ENCODE measurements at regions not wholly inside any gene's neighbourhood (a gene's known extent, or its start where the extent isn't known, plus 50 kb on each side); places are given as distances from the start of the nearest gene placed in this dataset.

DNA sequence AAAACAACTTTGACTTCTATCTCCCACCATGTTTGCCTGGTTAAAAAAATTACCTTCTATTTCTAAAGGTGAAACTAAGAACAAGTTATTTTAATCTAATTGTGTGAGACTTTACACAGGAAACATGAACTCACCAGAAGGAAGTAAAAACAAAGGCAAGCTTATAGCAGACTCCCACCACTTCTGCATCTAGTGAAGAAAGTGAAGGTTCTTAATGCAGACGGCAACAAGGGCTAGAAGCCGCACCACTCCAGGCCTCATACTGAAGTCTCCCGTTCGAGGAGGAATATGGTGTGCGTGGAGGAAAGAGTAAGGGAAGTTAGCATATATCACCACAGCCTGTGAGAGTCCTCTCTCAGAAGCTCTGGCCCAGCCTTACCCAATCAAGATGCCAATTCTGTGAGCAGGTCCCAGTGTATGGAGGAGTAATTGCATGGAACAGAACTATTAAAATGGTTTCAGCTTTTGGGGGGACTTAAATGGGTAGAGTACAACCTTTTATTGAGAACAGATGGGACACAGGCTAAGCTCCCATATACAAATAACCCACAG is 958.7 kb downstream of the BCL11A start:
- 56% methylated on average over 5 of the region's 5 CpGs for WGBS
- intact Hi-C loops (cut with DNase I): no loop called here
- H3K9me3 ChIP-seq (ENCODE audit: control insufficient read depth, low read length): no peaks in the 10 kb centered on the region
- no peak overlapping the region for H3K27ac ChIP-seq (ENCODE audit: low read length)
- no peak overlapping the region for H3K4me3 ChIP-seq (ENCODE audit: low read length)
- DNase-seq (no peak), ATAC-seq (no peak)
- H3K27me3 ChIP-seq (ENCODE audit: control insufficient read depth, insufficient read depth): no peaks in the 10 kb centered on the region
- no peaks in the 10 kb centered on the region for H3K4me1 ChIP-seq (ENCODE audit: control insufficient read depth, insufficient read depth, low read length)

DNA sequence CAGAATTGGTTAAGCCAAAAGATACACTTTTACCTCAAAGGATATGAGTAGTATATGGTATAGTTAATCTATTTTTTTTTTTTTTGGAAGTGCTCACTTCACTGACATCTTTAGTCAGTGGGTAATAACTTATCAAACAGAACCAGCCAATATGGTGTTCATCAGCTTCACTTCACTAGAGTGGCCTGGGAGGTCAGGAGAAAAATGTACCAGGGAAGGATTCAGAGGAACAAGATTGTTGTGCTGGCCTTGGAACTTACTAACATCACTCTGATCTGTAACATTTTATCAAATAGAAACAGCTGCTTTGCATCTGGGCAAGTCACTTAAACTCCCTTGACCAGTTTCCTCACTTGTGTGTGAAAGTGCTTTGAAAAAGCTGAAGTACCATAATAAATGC is 962.7 kb downstream of the BCL11A start:
- H3K27me3 ChIP-seq (ENCODE audit: control insufficient read depth, insufficient read depth): no peaks in the 10 kb centered on the region
- intact Hi-C loops (cut with DNase I): no loop called here
- DNase-seq (no peak), ATAC-seq (no peak)
- H3K27ac ChIP-seq (ENCODE audit: low read length): no peak overlapping the region
- H3K4me1 ChIP-seq (ENCODE audit: control insufficient read depth, insufficient read depth, low read length): no peaks in the 10 kb centered on the region
- H3K4me3 ChIP-seq (ENCODE audit: low read length): no peak overlapping the region
- H3K9me3 ChIP-seq (ENCODE audit: control insufficient read depth, low read length): no peaks in the 10 kb centered on the region

DNA sequence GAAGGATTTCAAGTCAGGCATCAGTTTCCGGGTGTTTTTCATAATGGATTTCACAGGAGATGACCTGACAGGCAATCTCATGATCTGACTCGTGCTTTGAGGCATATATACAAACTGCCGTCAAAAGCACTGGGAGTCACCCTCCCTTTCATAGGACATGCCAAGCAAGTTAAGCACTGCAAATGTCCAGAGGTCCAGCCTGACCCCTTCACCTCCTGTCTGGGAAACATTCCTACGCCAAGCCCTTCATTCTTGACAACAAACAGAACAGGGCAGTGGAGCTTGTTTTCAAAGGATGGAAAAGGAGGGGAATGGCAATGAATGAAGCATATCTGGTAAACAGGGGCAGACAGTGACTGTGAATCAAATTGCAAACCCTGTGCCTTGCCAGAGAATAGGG is 963.6 kb downstream of the BCL11A start:
- no peak for DNase-seq
- no peaks in the 10 kb centered on the region for H3K27me3 ChIP-seq (ENCODE audit: control insufficient read depth, insufficient read depth)
- H3K9me3 ChIP-seq (ENCODE audit: control insufficient read depth, low read length): no peaks in the 10 kb centered on the region
- H3K27ac ChIP-seq (ENCODE audit: low read length): no peak overlapping the region
- H3K4me3 ChIP-seq (ENCODE audit: low read length): no peak overlapping the region
- no peak for ATAC-seq
- intact Hi-C loops (cut with DNase I): no loop called here
- no peaks in the 10 kb centered on the region for H3K4me1 ChIP-seq (ENCODE audit: control insufficient read depth, insufficient read depth, low read length)
- 37% methylated on average over 4 of the region's 4 CpGs for WGBS

DNA sequence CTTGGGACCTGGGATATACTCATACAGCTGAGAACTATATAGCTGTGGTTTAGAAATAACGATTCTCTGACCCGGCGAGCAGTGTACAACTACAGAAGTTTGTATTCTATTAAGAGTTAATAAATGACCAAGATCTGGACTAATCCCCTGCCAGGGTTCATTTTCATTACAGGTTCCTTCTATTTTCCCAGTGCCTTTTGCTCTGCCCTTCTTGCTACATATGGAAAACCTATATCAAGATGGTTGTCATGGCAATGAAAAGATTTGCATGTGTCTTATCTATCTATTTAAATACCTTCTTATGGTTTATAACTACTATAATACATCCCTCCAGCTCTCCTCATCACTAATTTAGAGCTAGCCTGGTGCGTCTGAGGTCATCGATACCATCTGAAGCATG is 965.2 kb downstream of the BCL11A start:
- WGBS: 99% methylated on average over 5 of the region's 5 CpGs
- ATAC-seq: no peak

DNA sequence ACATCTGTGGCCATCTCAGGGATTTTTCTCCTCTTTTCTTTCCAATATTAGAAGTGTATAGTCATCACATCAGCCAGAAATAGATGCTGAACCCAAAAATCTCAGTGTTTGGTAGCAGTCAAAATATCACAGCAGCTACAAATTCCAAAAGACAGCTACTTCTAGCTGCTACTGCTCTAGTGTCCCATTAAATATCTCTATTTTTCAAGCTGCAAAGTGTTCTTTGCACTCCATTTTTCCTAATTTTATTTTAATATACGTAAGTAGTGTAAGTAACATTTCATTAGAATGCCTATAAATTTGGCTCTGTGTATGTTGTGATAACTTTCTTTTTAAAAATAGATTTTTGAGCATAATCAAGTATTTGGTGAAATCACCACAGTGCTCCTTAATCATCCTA is 967.3 kb downstream of the BCL11A start:
- 96% methylated on average over 1 of the region's 1 CpG for WGBS
- intact Hi-C loops (cut with DNase I): no loop called here

More for the DNA sequence above, 965.2 kb downstream of the BCL11A start:
- no peaks in the 10 kb centered on the region for H3K4me1 ChIP-seq (ENCODE audit: control insufficient read depth, insufficient read depth, low read length)
- intact Hi-C loops (cut with DNase I): no loop called here
- H3K27ac ChIP-seq (ENCODE audit: low read length): no peak overlapping the region
- no peaks in the 10 kb centered on the region for H3K27me3 ChIP-seq (ENCODE audit: control insufficient read depth, insufficient read depth)
- no peak for DNase-seq
- H3K4me3 ChIP-seq (ENCODE audit: low read length): no peak overlapping the region
- H3K9me3 ChIP-seq (ENCODE audit: control insufficient read depth, low read length): no peaks in the 10 kb centered on the region

DNA sequence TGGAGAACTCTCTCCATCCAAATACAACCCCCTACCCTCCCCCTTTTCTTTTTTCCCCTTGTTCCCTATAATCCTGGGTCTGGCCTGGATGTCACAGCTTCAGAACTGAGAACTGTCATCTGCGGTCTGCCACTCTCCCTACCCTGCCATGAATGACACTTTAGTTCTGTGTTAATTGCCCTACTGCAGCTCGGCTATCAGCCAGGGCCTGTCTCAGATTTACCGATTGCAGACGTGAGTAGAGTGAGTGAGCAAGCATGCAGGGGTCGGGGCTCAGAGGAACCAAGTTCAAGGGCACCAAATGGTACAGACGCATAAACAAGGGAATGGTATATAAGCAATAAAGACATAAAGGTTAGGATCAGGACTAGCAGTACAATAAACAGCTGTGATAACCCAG is 967.8 kb downstream of the BCL11A start:
- Histone ChIP-seq H3K27ac (ENCODE audit: low read length) (no peak overlapping the region), H3K4me1 (ENCODE audit: control insufficient read depth, insufficient read depth, low read length) (no peaks in the 10 kb centered on the region), H3K9me3 (ENCODE audit: control insufficient read depth, low read length) (no peaks in the 10 kb centered on the region), H3K4me3 (ENCODE audit: low read length) (no peak overlapping the region), H3K27me3 (ENCODE audit: control insufficient read depth, insufficient read depth) (no peaks in the 10 kb centered on the region)
- ATAC-seq (no peak), DNase-seq (no peak)
- intact Hi-C loops (cut with DNase I): no loop called here
- 54% methylated on average over 6 of the region's 6 CpGs for WGBS

More for the DNA sequence above, 967.3 kb downstream of the BCL11A start:
- ATAC-seq (no peak), DNase-seq (no peak)
- Histone ChIP-seq H3K27ac (ENCODE audit: low read length) (no peak overlapping the region), H3K9me3 (ENCODE audit: control insufficient read depth, low read length) (no peaks in the 10 kb centered on the region), H3K27me3 (ENCODE audit: control insufficient read depth, insufficient read depth) (no peaks in the 10 kb centered on the region), H3K4me1 (ENCODE audit: control insufficient read depth, insufficient read depth, low read length) (no peaks in the 10 kb centered on the region), H3K4me3 (ENCODE audit: low read length) (no peak overlapping the region)

DNA sequence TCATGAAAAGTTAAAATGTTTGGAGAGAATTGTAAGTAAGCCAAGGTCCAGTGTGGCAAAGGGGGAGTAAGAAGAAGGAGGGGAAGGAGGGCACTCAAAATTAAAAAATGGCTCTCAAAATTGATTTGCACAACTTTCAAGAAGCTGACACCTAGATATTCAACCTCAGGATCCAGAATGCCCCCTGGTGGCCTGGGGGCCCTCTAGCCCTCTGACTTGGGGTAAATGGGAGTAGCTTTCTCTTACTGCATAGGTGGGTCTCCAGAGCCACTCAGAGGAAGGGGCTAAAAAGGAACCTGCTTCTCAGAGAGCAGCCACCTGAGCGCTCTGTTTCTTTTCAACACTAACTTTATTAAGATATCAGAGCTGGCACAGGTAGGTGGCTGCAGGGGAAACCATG is 968.5 kb downstream of the BCL11A start:
- ATAC-seq (no peak), DNase-seq (no peak)
- H3K4me1 ChIP-seq (ENCODE audit: control insufficient read depth, insufficient read depth, low read length): no peaks in the 10 kb centered on the region
- no peaks in the 10 kb centered on the region for H3K27me3 ChIP-seq (ENCODE audit: control insufficient read depth, insufficient read depth)
- 98% methylated on average over 1 of the region's 1 CpG for WGBS
- intact Hi-C loops (cut with DNase I): no loop called here
- no peaks in the 10 kb centered on the region for H3K9me3 ChIP-seq (ENCODE audit: control insufficient read depth, low read length)
- H3K27ac ChIP-seq (ENCODE audit: low read length): no peak overlapping the region
- H3K4me3 ChIP-seq (ENCODE audit: low read length): no peak overlapping the region

DNA sequence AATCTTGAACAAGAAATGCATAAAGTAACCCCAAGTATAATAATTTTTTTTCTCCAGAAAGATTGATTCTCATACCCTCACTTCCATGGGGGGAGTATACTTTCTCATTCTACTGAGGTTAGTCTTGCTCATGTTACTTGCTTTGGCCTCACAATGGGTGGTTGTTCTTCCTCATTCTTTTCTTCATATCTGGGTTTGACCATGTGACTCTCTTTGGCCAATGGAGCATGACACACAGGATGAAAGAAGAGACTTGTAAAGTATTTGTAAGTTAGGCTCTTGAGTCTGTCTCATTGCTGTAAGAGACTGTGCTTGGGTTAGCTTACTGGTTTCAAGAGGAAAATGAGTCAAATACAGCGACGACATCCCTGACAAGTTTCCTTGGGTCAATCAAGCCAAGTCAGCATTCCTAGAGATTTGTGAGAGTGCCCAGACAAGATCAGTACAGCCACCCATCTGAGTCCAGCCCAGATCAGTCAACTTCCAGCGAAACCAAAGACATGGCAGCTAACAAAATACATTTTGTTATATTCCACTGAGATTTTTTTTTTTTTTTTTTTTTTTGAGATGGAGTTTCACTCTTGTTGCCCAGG is 970.2 kb downstream of the BCL11A start:
- Histone ChIP-seq H3K27me3 (ENCODE audit: control insufficient read depth, insufficient read depth) (no peaks in the 10 kb centered on the region), H3K4me3 (ENCODE audit: low read length) (no peak overlapping the region), H3K9me3 (ENCODE audit: control insufficient read depth, low read length) (no peaks in the 10 kb centered on the region), H3K4me1 (ENCODE audit: control insufficient read depth, insufficient read depth, low read length) (no peaks in the 10 kb centered on the region), H3K27ac (ENCODE audit: low read length) (no peak overlapping the region)
- DNase-seq (no peak), ATAC-seq (no peak)
- intact Hi-C loops (cut with DNase I): no loop called here
- 91% methylated on average over 3 of the region's 3 CpGs for WGBS

DNA sequence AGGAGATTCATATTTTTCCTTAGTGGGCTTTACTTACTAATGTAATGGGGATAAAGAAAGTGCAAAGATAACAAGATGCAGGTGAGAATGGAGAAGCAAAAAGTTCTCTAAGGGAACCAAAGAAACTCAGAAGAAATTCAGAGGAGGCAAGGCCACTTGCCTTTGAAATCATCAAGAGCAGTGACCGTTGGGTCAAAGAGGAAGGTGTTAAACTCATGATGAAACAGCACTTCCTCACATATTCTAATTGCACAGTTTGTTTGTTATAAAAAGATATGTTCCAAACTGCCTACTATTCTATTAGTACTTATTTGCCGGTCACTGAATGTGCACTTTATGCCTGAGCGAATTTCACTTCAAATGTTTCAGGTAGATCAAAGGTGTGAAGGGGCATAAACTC is 975.1 kb downstream of the BCL11A start:
- H3K27me3 ChIP-seq (ENCODE audit: control insufficient read depth, insufficient read depth): no peaks in the 10 kb centered on the region
- no peak overlapping the region for H3K4me3 ChIP-seq (ENCODE audit: low read length)
- DNase-seq (no peak), ATAC-seq (no peak)
- H3K9me3 ChIP-seq (ENCODE audit: control insufficient read depth, low read length): no peaks in the 10 kb centered on the region
- no peak overlapping the region for H3K27ac ChIP-seq (ENCODE audit: low read length)
- 89% methylated on average over 3 of the region's 3 CpGs for WGBS
- H3K4me1 ChIP-seq (ENCODE audit: control insufficient read depth, insufficient read depth, low read length): no peaks in the 10 kb centered on the region
- intact Hi-C loops (cut with DNase I): no loop called here

DNA sequence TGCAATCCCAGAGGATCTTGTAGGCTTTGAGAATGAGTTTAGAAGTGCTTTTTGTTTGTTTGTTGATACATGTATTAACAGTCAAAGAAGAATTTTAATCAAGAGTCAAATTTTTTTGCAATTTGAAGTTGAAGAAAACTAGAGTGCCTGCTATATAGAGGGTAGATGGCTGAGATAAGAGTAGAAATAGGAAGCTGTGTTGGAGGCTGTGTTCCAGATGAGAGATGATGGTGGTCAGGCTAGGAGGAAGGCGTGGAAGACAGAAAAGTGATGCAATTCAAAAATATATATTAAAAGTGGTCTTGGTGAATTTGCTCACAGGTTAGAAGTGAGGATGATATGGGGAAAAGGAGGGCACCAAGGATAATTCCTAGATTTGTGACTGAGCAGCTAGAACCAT is 978.3 kb downstream of the BCL11A start:
- DNase-seq: no peak
- no peak for ATAC-seq
- H3K27me3 ChIP-seq (ENCODE audit: control insufficient read depth, insufficient read depth): no peaks in the 10 kb centered on the region
- no peaks in the 10 kb centered on the region for H3K9me3 ChIP-seq (ENCODE audit: control insufficient read depth, low read length)
- intact Hi-C loops (cut with DNase I): no loop called here
- no peaks in the 10 kb centered on the region for H3K4me1 ChIP-seq (ENCODE audit: control insufficient read depth, insufficient read depth, low read length)
- no peak overlapping the region for H3K4me3 ChIP-seq (ENCODE audit: low read length)
- H3K27ac ChIP-seq (ENCODE audit: low read length): no peak overlapping the region
- WGBS: 88% methylated on average over 1 of the region's 1 CpG

DNA sequence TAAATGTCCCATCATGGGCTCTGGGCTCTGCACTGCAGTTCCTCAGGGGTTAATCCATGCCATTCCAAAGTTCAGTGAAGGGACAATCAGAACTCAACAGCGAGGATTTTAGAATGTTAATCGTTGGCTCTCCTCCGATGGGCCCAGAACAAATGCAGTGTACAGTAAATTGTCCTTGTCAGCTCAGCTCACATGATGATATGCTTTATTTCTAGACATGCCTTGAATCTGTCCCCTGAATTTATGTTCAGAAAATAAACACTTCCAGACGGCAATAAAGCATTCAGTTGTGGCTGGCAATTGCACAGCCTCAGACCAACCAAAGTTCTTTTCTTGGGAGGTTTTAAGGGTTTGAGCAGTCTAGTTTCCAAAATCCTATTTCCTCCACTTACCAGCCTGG is 981.2 kb downstream of the BCL11A start:
- 53% methylated on average over 4 of the region's 4 CpGs for WGBS
- ATAC-seq (no peak), DNase-seq (no peak)
- Histone ChIP-seq H3K27me3 (ENCODE audit: control insufficient read depth, insufficient read depth) (no peaks in the 10 kb centered on the region), H3K9me3 (ENCODE audit: control insufficient read depth, low read length) (no peaks in the 10 kb centered on the region), H3K4me1 (ENCODE audit: control insufficient read depth, insufficient read depth, low read length) (no peaks in the 10 kb centered on the region), H3K27ac (ENCODE audit: low read length) (no peak overlapping the region), H3K4me3 (ENCODE audit: low read length) (no peak overlapping the region)
- intact Hi-C loops (cut with DNase I): no loop called here

DNA sequence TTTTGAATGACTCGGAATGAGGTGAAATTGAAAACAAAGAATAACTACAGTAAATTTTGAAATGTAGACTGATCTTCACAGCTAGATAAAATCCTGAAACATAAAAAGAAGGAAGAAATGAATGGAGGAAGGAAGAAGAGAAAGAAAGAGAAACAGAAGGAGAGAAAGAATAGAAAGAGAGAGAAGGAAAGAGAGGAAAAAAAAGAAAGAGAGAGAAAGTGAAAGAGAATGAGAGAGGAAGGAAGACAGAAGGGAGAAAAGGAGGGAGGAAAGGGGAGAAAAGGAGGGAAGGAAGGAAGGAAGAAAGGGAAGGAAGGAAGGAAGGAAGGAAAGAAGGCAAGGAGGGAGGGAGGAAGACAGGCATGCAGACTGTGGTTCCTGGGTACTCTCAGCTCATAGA is 982.6 kb downstream of the BCL11A start:
- H3K27me3 ChIP-seq (ENCODE audit: control insufficient read depth, insufficient read depth): no peaks in the 10 kb centered on the region
- no peak overlapping the region for H3K27ac ChIP-seq (ENCODE audit: low read length)
- ATAC-seq (no peak), DNase-seq (no peak)
- no peaks in the 10 kb centered on the region for H3K4me1 ChIP-seq (ENCODE audit: control insufficient read depth, insufficient read depth, low read length)
- 96% methylated on average over 1 of the region's 1 CpG for WGBS
- H3K9me3 ChIP-seq (ENCODE audit: control insufficient read depth, low read length): no peaks in the 10 kb centered on the region
- intact Hi-C loops (cut with DNase I): no loop called here
- H3K4me3 ChIP-seq (ENCODE audit: low read length): no peak overlapping the region
